IMR-90 (cell line): ENCODE measurements at regions not wholly inside any gene's neighbourhood (a gene's known extent, or its start where the extent isn't known, plus 50 kb on each side); places are given as distances from the start of the nearest gene placed in this dataset.

ENCODE experiments used
- ATAC-seq: fragments of 200-7000 bp; cut with Tn5 transposase; 2 replicates; pipeline ENCODE4 v1.9.1; 2020; ENCODE audit warnings: low read depth, mild to moderate bottlenecking, moderate library complexity
- BruUV-seq: library from RNA; stranded (reverse); fragments of 400-500 nt; replicated peaks from 2 replicates; lab custom pipeline; 2021; lab: Mats Ljungman, UMichigan
- CTCF ChIA-PET: fragments of 300-600 bp; formaldehyde crosslinking; extraction: SDS; loops from one replicate; lab custom pipeline; 2021; ENCODE audit warnings: antibody characterized with exemption; lab: Yijun Ruan, JAX
- POLR2A ChIA-PET: fragments of 300-600 bp; sonication (Branson Sonifier 250); formaldehyde crosslinking; loops from one replicate; lab custom pipeline; 2022; ENCODE audit warnings: antibody characterized with exemption; ENCODE audit not compliant: unreplicated experiment; lab: Charles Lee
- DNase-seq: peaks from one replicate; pipeline ENCODE4 v3.0.0; 2013
- H2AFZ ChIP-seq: replicated peaks from 2 replicates; pipeline ENCODE3; 2013; ENCODE audit warnings: low read length, mild to moderate bottlenecking; ENCODE audit not compliant: poor library complexity
- H2AK5ac ChIP-seq: 2 replicates; pipeline ENCODE4 v1.6.1; 2013; ENCODE audit warnings: low read depth, low read length, inconsistent platforms
- H2AK9ac ChIP-seq: replicated peaks from 2 replicates; pipeline ENCODE3; 2013; ENCODE audit warnings: mild to moderate bottlenecking, low read depth, low read length, moderate library complexity; ENCODE audit not compliant: poor library complexity
- H2BK120ac ChIP-seq: 2 replicates; pipeline ENCODE4 v1.6.1; 2013; ENCODE audit warnings: low read depth, low read length, inconsistent platforms
- H2BK15ac ChIP-seq: 3 replicates; pipeline ENCODE4 v1.6.1; 2013; ENCODE audit warnings: low read depth, low read length, inconsistent platforms
- H2BK20ac ChIP-seq: 2 replicates; pipeline ENCODE4 v1.6.1; 2013; ENCODE audit warnings: low read depth, mild to moderate bottlenecking, inconsistent platforms, low read length, moderate library complexity
- H2BK5ac ChIP-seq: 2 replicates; pipeline ENCODE4 v1.6.1; 2013; ENCODE audit warnings: mild to moderate bottlenecking, low read depth, low read length, inconsistent platforms; ENCODE audit not compliant: poor library complexity, severe bottlenecking
- H3K14ac ChIP-seq: replicated peaks from 2 replicates; pipeline ENCODE4 v1.6.1; 2013; ENCODE audit warnings: low read depth, low read length, inconsistent platforms
- H3K18ac ChIP-seq: 2 replicates; pipeline ENCODE4 v1.6.1; 2013; ENCODE audit warnings: low read depth, low read length, control low read depth
- H3K23ac ChIP-seq: 2 replicates; pipeline ENCODE4 v1.6.1; 2013; ENCODE audit warnings: low read depth, low read length, inconsistent platforms
- H3K27ac ChIP-seq: 2 replicates; pipeline ENCODE4 v1.5.1; 2013; ENCODE audit warnings: mild to moderate bottlenecking, control low read depth, low read length; ENCODE audit not compliant: insufficient read depth
- H3K27me3 ChIP-seq: 2 replicates; pipeline ENCODE4 v1.6.1; 2013; ENCODE audit warnings: low read length; ENCODE audit not compliant: control insufficient read depth, insufficient read depth
- H3K36me3 ChIP-seq: 2 replicates; pipeline ENCODE4 v1.6.1; 2013; ENCODE audit warnings: low read length, mixed read lengths; ENCODE audit not compliant: control insufficient read depth, insufficient read depth
- H3K4ac ChIP-seq: 2 replicates; pipeline ENCODE4 v1.6.1; 2013; ENCODE audit warnings: low read depth, low read length, inconsistent platforms
- H3K4me1 ChIP-seq: 2 replicates; pipeline ENCODE4 v1.6.1; 2013; ENCODE audit warnings: low read length, mixed read lengths; ENCODE audit not compliant: control insufficient read depth, insufficient read depth
- H3K4me2 ChIP-seq: 2 replicates; pipeline ENCODE4 v1.6.1; 2013; ENCODE audit warnings: low read depth, mild to moderate bottlenecking, control low read depth, low read length, moderate library complexity
- H3K4me3 ChIP-seq: 2 replicates; pipeline ENCODE4 v1.5.1; 2013; ENCODE audit warnings: low read depth, mild to moderate bottlenecking, control low read depth, low read length, moderate library complexity; ENCODE audit not compliant: insufficient read depth
- H3K56ac ChIP-seq: 2 replicates; pipeline ENCODE4 v1.6.1; 2013; ENCODE audit warnings: low read length, inconsistent platforms; ENCODE audit not compliant: insufficient read depth; ENCODE audit errors: extremely low read depth
- H3K79me1 ChIP-seq, 2 experiments: 2 replicates each; pipeline ENCODE4 v1.6.1; 2013; ENCODE audit warnings: low read length in 2 of 2, inconsistent platforms in 1 of 2, low read depth in 1 of 2
- H3K9ac ChIP-seq: 2 replicates; pipeline ENCODE4 v1.6.1; 2013; ENCODE audit warnings: low read depth, low read length, control low read depth
- H3K9me1 ChIP-seq: 2 replicates; pipeline ENCODE4 v1.6.1; 2013; ENCODE audit warnings: low read length, inconsistent platforms; ENCODE audit not compliant: insufficient read depth
- H3K9me3 ChIP-seq: 2 replicates; pipeline ENCODE4 v1.6.1; 2013; ENCODE audit warnings: low read length; ENCODE audit not compliant: control insufficient read depth, insufficient read depth
- H4K20me1 ChIP-seq: 2 replicates; pipeline ENCODE4 v1.6.1; 2013; ENCODE audit warnings: low read length, inconsistent platforms; ENCODE audit not compliant: insufficient read depth
- H4K5ac ChIP-seq: 2 replicates; pipeline ENCODE4 v1.6.1; 2013; ENCODE audit warnings: mild to moderate bottlenecking, low read depth, low read length, control low read depth
- H4K8ac ChIP-seq, 2 experiments: 2 replicates each; pipeline ENCODE4 v1.6.1; 2013; ENCODE audit warnings: low read depth in 2 of 2, low read length in 2 of 2, control low read depth in 1 of 2, inconsistent platforms in 1 of 2
- H4K91ac ChIP-seq: 2 replicates; pipeline ENCODE4 v1.6.1; 2013; ENCODE audit warnings: low read depth, low read length, inconsistent platforms; ENCODE audit not compliant: insufficient read depth
- CEBPB ChIP-seq: IDR thresholded peaks from 2 replicates; pipeline ENCODE4 v1.6.1; 2012; ENCODE audit warnings: low read depth, low read length, improper control_type of control experiment
- CHD1 ChIP-seq: IDR thresholded peaks from 2 replicates; pipeline ENCODE4 v1.6.1; 2012; ENCODE audit warnings: low read depth, low read length, improper control_type of control experiment
- MAFK ChIP-seq: IDR thresholded peaks from 2 replicates; pipeline ENCODE4 v1.6.1; 2012; ENCODE audit warnings: low read depth, low read length, improper control_type of control experiment
- MXI1 ChIP-seq: IDR thresholded peaks from 2 replicates; pipeline ENCODE4 v1.6.1; 2012; ENCODE audit warnings: low read depth, mild to moderate bottlenecking, low read length, moderate library complexity, borderline replicate concordance
- NFE2L2 ChIP-seq: fragments of 150-350 bp; IDR thresholded peaks from 2 replicates; pipeline ENCODE4 v1.6.1; 2016; ENCODE audit warnings: low read depth, mild to moderate bottlenecking, low read length
- POLR2A ChIP-seq: IDR thresholded peaks from 2 replicates; pipeline ENCODE4 v1.6.1; 2012; ENCODE audit warnings: mild to moderate bottlenecking, low read depth, low read length
- RCOR1 ChIP-seq: IDR thresholded peaks from 2 replicates; pipeline ENCODE4 v1.6.1; 2012; ENCODE audit warnings: mild to moderate bottlenecking, low read length, improper control_type of control experiment; ENCODE audit not compliant: insufficient replicate concordance
- USF2 ChIP-seq: fragments of 150-350 bp; IDR thresholded peaks from 2 replicates; pipeline ENCODE4 v1.6.1; 2017; ENCODE audit warnings: mild to moderate bottlenecking, antibody characterized with exemption, low read length, low read depth
- WGBS, 2 experiments: methylation state at CpG; one replicate each; pipeline versions ENCODE4 v1.1.5 to v1.1.7; 2013; ENCODE audit warnings: missing lambda C conversion rate in 2 of 2; ENCODE audit not compliant: insufficient read length in 1 of 2; ENCODE audit errors: extremely low coverage in 2 of 2; 5-methylcytosine and 5-hydroxymethylcytosine counted together
- dilution Hi-C: fragments of 300-500 bp; cut with HindIII; formaldehyde crosslinking; loops from one replicate; pipeline ENCODE4 v1.14.3; 2018; ENCODE audit warnings: low sequenced_read_pairs; ENCODE audit not compliant: unreplicated experiment
- in situ Hi-C: fragments of 300-500 bp; cut with MboI; formaldehyde crosslinking; loops from 3 replicates; pipeline ENCODE4 v1.14.3; 2019; ENCODE audit warnings: low sequenced_read_pairs, inconsistent platforms, mixed read lengths
- intact Hi-C: fragments of 100-400 bp; cut with micrococcal nuclease; formaldehyde crosslinking; loops from 2 replicates; pipeline ENCODE4 v1.10.0; 2022

- CTCF ChIA-PET: no interaction called here
- TF ChIP-seq CEBPB (no peak), MXI1 (no peak), NFE2L2 (no peak), POLR2A (no peak), USF2 (no peak), MAFK (no peak), CHD1 (no peak), RCOR1 (no peak)
- Histone ChIP-seq H3K9ac (no peak overlapping the region), H3K4me1 (no peaks in the 10 kb centered on the region), H2BK5ac (no peak overlapping the region), H2BK20ac (no peak overlapping the region), H3K36me3 (no peaks in the 10 kb centered on the region), H3K4me2 (no peak overlapping the region), H3K27ac (no peak overlapping the region), H3K56ac (no peak overlapping the region), H4K5ac (no peak overlapping the region), H3K23ac (no peak overlapping the region), H4K91ac (no peak overlapping the region), H3K4ac (no peak overlapping the region), H3K4me3 (no peak overlapping the region), H3K79me1 (no peaks in the 10 kb centered on the region), H2BK120ac (no peak overlapping the region), H4K8ac (no peak overlapping the region), H2BK15ac (no peak overlapping the region), H3K27me3 (peaks cover 5% of the 10 kb centered on the region), H3K9me3 (no peaks in the 10 kb centered on the region; the same call in 1 of the 2 replicates), H3K14ac (no peak overlapping the region), H3K18ac (no peak overlapping the region), H4K20me1 (no peaks in the 10 kb centered on the region), H2AK5ac (no peak overlapping the region), H2AK9ac (no peak overlapping the region), H2AFZ (no peak overlapping the region), H3K9me1 (peaks cover 3% of the 10 kb centered on the region; the same call in 1 of the 2 replicates)
- no CpG with 5 or more reads among the region's 2 CpGs for WGBS, 2 experiments
- POLR2A ChIA-PET: no interaction called here
- in situ Hi-C loops (no loop called here), intact Hi-C loops (no loop called here), dilution Hi-C loops (no loop called here)
- no peak for ATAC-seq
- no peak for DNase-seq
- no TSS peak for BruUV-seq
These were observed 92.9 kb upstream of the UBL3 start for GRCh38 chr13:29943273-29943672.
